ENCODE measurements at regions not wholly inside any gene's neighbourhood (a gene's known extent, or its start where the extent isn't known, plus 50 kb on each side); places are given as distances from the start of the nearest gene placed in this dataset.
A peak's percentile ranks its signal among the peaks of the same experiment; 100 is the strongest.

GRCh38 chr7:45394117-45394708, 180.0 kb upstream of the ADCY1 start:
- no peaks in the 10 kb centered on the region for H3K4me1 ChIP-seq
- no peak for TF ChIP-seq CTCF (IDR thresholded peaks at IDR 0.05; ENCODE audit: borderline replicate concordance)
- no peaks in the 10 kb centered on the region for H3K36me3 ChIP-seq
- H3K4me3 ChIP-seq = no peak overlapping the region
- no peak for DNase-seq
- intact Hi-C loops (cut with micrococcal nuclease) = no loop called here
- H3K27me3 ChIP-seq (ENCODE audit: low read depth) = peaks cover 11% of the 10 kb centered on the region
- peaks cover 19% of the 10 kb centered on the region for H3K9me3 ChIP-seq (replicated peaks)
- no peak overlapping the region for H3K27ac ChIP-seq (replicated peaks)

GRCh38 chr7:45399069-45399468, 175.1 kb upstream of the ADCY1 start:
- Histone ChIP-seq H3K27ac (replicated peaks) (no peak overlapping the region), H3K4me3 (no peak overlapping the region), H3K36me3 (no peaks in the 10 kb centered on the region), H3K4me1 (no peaks in the 10 kb centered on the region), H3K27me3 (ENCODE audit: low read depth) (peaks cover 17% of the 10 kb centered on the region), H3K9me3 (replicated peaks) (peaks cover 23% of the 10 kb centered on the region)
- intact Hi-C loops (cut with micrococcal nuclease) = no loop called here
- DNase-seq = no peak
- TF ChIP-seq CTCF (IDR thresholded peaks at IDR 0.05; ENCODE audit: borderline replicate concordance) = no peak

- no peak overlapping the region for H3K4me3 ChIP-seq
- H3K27ac ChIP-seq (replicated peaks) = no peak overlapping the region
- peaks cover 13% of the 10 kb centered on the region for H3K9me3 ChIP-seq (replicated peaks)
- intact Hi-C loops (cut with micrococcal nuclease) = no loop called here
- peaks cover 17% of the 10 kb centered on the region for H3K27me3 ChIP-seq (ENCODE audit: low read depth)
- no peak for TF ChIP-seq CTCF (IDR thresholded peaks at IDR 0.05; ENCODE audit: borderline replicate concordance)
- DNase-seq = no peak
- H3K4me1 ChIP-seq = no peaks in the 10 kb centered on the region
- H3K36me3 ChIP-seq = no peaks in the 10 kb centered on the region
Observed at GRCh38 chr7:45400680-45401079, 173.5 kb upstream of the ADCY1 start.

- Histone ChIP-seq H3K36me3 (no peaks in the 10 kb centered on the region), H3K27ac (replicated peaks) (peak overlapping the region; percentile 54), H3K4me3 (no peak overlapping the region), H3K9me3 (replicated peaks) (peaks cover 13% of the 10 kb centered on the region), H3K4me1 (no peaks in the 10 kb centered on the region), H3K27me3 (ENCODE audit: low read depth) (peaks cover 17% of the 10 kb centered on the region)
- no peak for DNase-seq
- intact Hi-C loops (cut with micrococcal nuclease) = no loop called here
- TF ChIP-seq CTCF (IDR thresholded peaks at IDR 0.05; ENCODE audit: borderline replicate concordance) = no peak
Observed at GRCh38 chr7:45401155-45401554, 173.0 kb upstream of the ADCY1 start.

- Histone ChIP-seq H3K9me3 (replicated peaks) (peaks cover 13% of the 10 kb centered on the region), H3K36me3 (no peaks in the 10 kb centered on the region), H3K27ac (replicated peaks) (peak overlapping the region; percentile 54), H3K27me3 (ENCODE audit: low read depth) (peaks cover 17% of the 10 kb centered on the region), H3K4me3 (no peak overlapping the region), H3K4me1 (no peaks in the 10 kb centered on the region)
- intact Hi-C loops (cut with micrococcal nuclease) = no loop called here
- TF ChIP-seq CTCF (IDR thresholded peaks at IDR 0.05; ENCODE audit: borderline replicate concordance) = no peak
- DNase-seq = no peak
Observed at GRCh38 chr7:45401851-45402250, 172.3 kb upstream of the ADCY1 start.

Data from left ventricle myocardium inferior (tissue), 1 donor.